Spinal cord (tissue), 9 donors: ENCODE measurements at regions not wholly inside any gene's neighbourhood (a gene's known extent, or its start where the extent isn't known, plus 50 kb on each side); places are given as distances from the start of the nearest gene placed in this dataset.

ENCODE experiments used
- DNase-seq, 6 donors: peaks; one replicate each; pipeline versions ENCODE4 v3.0.0 to v3.0.0-alpha.2; 2013 to 2015; ENCODE audit warnings: low spot score in 6 of 6, low read depth in 4 of 6
- H3K27ac ChIP-seq: one replicate; pipeline ENCODE4 v1.5.1; 2013; ENCODE audit warnings: low read depth, low read length, control low read depth
- H3K27me3 ChIP-seq: one replicate; pipeline ENCODE4 v1.6.1; 2013; ENCODE audit warnings: low read length; ENCODE audit not compliant: control insufficient read depth, insufficient read depth
- H3K36me3 ChIP-seq: one replicate; pipeline ENCODE4 v1.6.1; 2013; ENCODE audit warnings: low read length; ENCODE audit not compliant: control insufficient read depth, insufficient read depth
- H3K4me1 ChIP-seq: one replicate; pipeline ENCODE4 v1.6.1; 2013; ENCODE audit warnings: low read length; ENCODE audit not compliant: control insufficient read depth, insufficient read depth
- H3K4me3 ChIP-seq: one replicate; pipeline ENCODE4 v1.5.1; 2013; ENCODE audit warnings: low read depth, low read length, control low read depth
- H3K9me3 ChIP-seq: one replicate; pipeline ENCODE4 v1.6.1; 2013; ENCODE audit warnings: low read length; ENCODE audit not compliant: control insufficient read depth, insufficient read depth
- WGBS: methylation state at CpG from one replicate; pipeline ENCODE4 v1.1.5; 2013; ENCODE audit warnings: missing lambda C conversion rate; ENCODE audit not compliant: insufficient coverage; 5-methylcytosine and 5-hydroxymethylcytosine counted together
- donor health status: healthy.

GRCh38 chr1:232250838-232251237 is 379.1 kb downstream of the SIPA1L2 start:
- no peaks in the 10 kb centered on the region for H3K27me3 ChIP-seq
- H3K36me3 ChIP-seq, result no peaks in the 10 kb centered on the region
- 67% methylated on average over 3 of the region's 3 CpGs for WGBS
- H3K4me3 ChIP-seq, result no peak overlapping the region
- no peaks in the 10 kb centered on the region for H3K4me1 ChIP-seq
- H3K27ac ChIP-seq, result no peak overlapping the region
- H3K9me3 ChIP-seq, result no peaks in the 10 kb centered on the region
- DNase-seq, result no peak

- DNase-seq, result peak in 1 of 6 donors; percentile 65
- Histone ChIP-seq H3K27me3 (no peaks in the 10 kb centered on the region), H3K27ac (no peak overlapping the region), H3K4me3 (no peak overlapping the region), H3K4me1 (no peaks in the 10 kb centered on the region), H3K9me3 (no peaks in the 10 kb centered on the region), H3K36me3 (no peaks in the 10 kb centered on the region)
- 78% methylated on average over 4 of the region's 13 CpGs for WGBS
Observed at GRCh38 chr1:232249861-232250777, 379.8 kb downstream of the SIPA1L2 start.

DNA sequence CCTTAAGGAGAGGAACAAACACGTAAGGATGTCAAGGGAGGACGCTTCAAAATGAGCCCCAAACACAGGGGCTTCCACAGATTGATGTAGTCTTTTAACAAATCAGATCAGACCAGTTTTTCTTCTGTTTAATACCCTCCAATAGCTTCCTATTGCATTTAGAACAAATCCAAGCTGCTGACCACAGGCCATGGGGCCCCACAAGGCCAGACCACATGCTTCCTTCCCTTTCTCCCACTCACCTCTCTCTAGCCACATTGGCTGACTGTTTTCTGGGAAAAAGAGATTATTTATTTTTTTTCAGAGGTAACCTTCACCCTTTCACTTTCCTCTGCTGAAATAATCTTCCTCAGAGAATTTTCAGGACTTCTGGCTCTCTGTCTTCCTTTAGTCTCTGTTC is 380.6 kb downstream of the SIPA1L2 start:
- no peaks in the 10 kb centered on the region for H3K4me1 ChIP-seq
- 94% methylated on average over 2 of the region's 2 CpGs for WGBS
- H3K36me3 ChIP-seq, result no peaks in the 10 kb centered on the region
- no peaks in the 10 kb centered on the region for H3K27me3 ChIP-seq
- H3K9me3 ChIP-seq, result no peaks in the 10 kb centered on the region
- DNase-seq, result no peak
- no peak overlapping the region for H3K27ac ChIP-seq
- no peak overlapping the region for H3K4me3 ChIP-seq

DNA sequence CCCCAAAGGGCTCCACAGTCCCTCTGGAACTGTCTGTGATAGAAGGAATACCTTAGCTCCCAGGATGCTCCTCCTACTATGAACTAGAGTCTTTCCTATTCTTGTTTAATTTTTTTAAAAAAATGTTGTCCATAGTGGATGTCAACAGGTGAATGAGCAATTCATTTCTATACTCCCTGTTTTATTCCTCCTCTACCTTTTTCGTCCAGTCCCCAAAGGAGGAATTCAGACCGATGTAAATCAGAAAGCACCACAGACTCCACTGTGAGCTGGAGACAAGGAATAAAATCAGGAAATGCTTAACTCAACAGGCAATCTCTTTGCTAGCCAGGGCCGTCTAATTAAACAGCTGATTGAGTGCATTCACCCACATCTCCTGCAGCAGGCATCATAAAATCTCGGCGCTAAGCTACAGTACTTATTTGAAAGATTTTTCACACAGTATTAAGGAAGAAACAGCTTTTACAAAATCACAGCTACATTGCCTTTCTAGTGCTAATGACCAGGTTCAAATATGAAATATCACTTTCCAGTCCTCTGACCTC is 381.6 kb downstream of the SIPA1L2 start:
- DNase-seq, result peak in 2 of 6 donors; percentile 32 to 91
- Histone ChIP-seq H3K27me3 (no peaks in the 10 kb centered on the region), H3K36me3 (no peaks in the 10 kb centered on the region), H3K9me3 (no peaks in the 10 kb centered on the region), H3K27ac (no peak overlapping the region), H3K4me1 (no peaks in the 10 kb centered on the region), H3K4me3 (no peak overlapping the region)
- whole genome bisulfite sequencing, result 25% methylated on average over 3 of the region's 5 CpGs

DNA sequence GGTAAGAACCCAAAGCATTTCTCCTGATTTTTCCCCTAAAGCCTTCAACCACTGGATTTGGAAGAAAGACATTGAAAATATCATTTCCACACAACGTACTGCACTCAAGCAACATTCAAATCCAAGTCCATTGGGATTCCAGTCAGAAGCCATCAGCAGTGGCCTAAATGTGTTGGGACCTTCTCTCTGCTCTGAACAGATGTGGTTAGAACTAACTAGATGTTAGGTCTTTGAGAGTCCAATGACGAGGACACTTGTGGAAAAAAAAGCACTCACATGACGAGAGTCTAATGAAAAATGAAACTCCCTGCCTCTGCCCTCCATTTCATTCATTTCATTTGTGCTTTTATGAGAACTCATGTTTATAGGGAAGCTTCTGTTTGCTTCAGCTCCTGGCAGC is 382.3 kb downstream of the SIPA1L2 start:
- no CpG with 5 or more reads among the region's 3 CpGs for WGBS
- Histone ChIP-seq H3K4me3 (no peak overlapping the region), H3K27ac (no peak overlapping the region), H3K27me3 (no peaks in the 10 kb centered on the region), H3K4me1 (no peaks in the 10 kb centered on the region), H3K9me3 (no peaks in the 10 kb centered on the region), H3K36me3 (no peaks in the 10 kb centered on the region)
- no peak for DNase-seq

DNA sequence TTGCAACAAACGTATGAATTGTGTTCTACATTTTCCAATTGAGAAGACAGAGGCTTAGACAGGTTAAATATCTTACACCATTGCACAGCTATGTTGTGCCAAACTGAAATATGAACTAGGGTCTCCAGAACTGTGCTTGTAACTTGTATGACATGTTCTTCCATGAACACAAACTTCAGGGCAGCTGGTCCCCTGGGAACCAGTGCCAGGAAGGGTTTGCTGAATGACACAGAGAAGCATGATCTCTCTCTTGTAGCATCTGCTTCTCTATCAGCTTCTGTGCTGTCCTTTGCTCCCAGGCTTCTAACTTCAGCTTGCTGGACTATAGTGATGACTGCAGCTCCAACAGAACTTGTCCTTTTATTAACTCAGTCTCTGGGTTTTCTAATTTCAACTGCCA is 385.5 kb downstream of the SIPA1L2 start:
- H3K4me3 ChIP-seq, result no peak overlapping the region
- no CpG with 5 or more reads among the region's 1 CpG for WGBS
- no peak for DNase-seq

GRCh38 chr1:232239998-232240397 is 389.9 kb downstream of the SIPA1L2 start:
- no peak overlapping the region for H3K27ac ChIP-seq
- WGBS, result no CpG with 5 or more reads among the region's 6 CpGs
- peak in 1 of 6 donors; percentile 61 for DNase-seq
- H3K4me3 ChIP-seq, result no peak overlapping the region
- H3K9me3 ChIP-seq, result peaks cover 4% of the 10 kb centered on the region
- H3K36me3 ChIP-seq, result no peaks in the 10 kb centered on the region
- no peaks in the 10 kb centered on the region for H3K4me1 ChIP-seq
- no peaks in the 10 kb centered on the region for H3K27me3 ChIP-seq

More for the DNA sequence above, 385.5 kb downstream of the SIPA1L2 start:
- Histone ChIP-seq H3K4me1 (no peaks in the 10 kb centered on the region), H3K27ac (no peak overlapping the region), H3K9me3 (peaks cover 3% of the 10 kb centered on the region), H3K36me3 (no peaks in the 10 kb centered on the region), H3K27me3 (no peaks in the 10 kb centered on the region)

DNA sequence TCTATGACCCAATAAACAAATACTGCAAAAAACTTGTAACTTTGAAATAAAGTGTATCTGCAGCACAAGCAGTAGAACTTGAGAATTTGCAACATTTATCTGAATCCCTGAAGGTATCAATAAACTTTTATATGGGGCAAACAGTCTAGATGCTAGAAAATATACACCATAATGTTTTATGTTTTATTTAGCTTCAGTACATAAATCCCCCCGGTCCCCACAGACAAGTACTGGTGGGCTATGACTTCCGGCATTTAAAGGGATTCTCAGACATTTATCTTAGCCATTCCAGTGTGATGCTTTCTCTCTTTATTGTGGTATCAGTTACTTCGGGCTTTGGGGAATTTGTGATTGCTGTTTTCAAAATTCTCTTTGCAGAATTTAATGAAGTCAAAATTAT is 390.4 kb downstream of the SIPA1L2 start:
- no peak overlapping the region for H3K4me3 ChIP-seq
- peak in 1 of 6 donors; percentile 54 for DNase-seq
- no peak overlapping the region for H3K27ac ChIP-seq
- WGBS, result no CpG with 5 or more reads among the region's 3 CpGs
- peaks cover 4% of the 10 kb centered on the region for H3K9me3 ChIP-seq
- no peaks in the 10 kb centered on the region for H3K4me1 ChIP-seq
- no peaks in the 10 kb centered on the region for H3K27me3 ChIP-seq
- H3K36me3 ChIP-seq, result no peaks in the 10 kb centered on the region

DNA sequence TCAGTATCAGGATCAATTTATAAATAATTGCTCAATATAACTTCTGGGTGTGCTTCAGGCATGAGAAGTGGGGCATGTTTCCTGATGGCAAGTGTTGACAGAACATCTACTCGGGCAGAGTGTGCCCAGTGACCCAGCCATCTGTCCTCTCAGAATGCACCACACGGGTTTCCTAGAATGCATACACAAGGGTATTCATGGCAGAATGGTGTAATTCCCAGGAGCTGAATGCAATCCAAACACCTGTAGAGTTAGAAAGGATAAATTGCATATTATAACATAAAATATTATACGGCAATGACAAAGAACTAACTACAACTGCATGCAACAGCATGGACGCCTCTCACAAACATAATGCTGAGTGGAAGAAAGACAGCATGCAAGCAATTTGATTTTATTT is 391.9 kb downstream of the SIPA1L2 start:
- DNase-seq, result no peak
- Histone ChIP-seq H3K9me3 (peaks cover 4% of the 10 kb centered on the region), H3K36me3 (no peaks in the 10 kb centered on the region), H3K27me3 (no peaks in the 10 kb centered on the region), H3K4me3 (no peak overlapping the region), H3K27ac (no peak overlapping the region), H3K4me1 (no peaks in the 10 kb centered on the region)
- WGBS, result 79% methylated on average over 2 of the region's 4 CpGs

GRCh38 chr1:232227306-232227705 is 402.6 kb downstream of the SIPA1L2 start:
- WGBS, result 33% methylated on average over 2 of the region's 3 CpGs

More at GRCh38 chr1:232227306-232227705, 402.6 kb downstream of the SIPA1L2 start:
- H3K9me3 ChIP-seq, result no peaks in the 10 kb centered on the region
- DNase-seq, result peak in 2 of 6 donors; percentile 45
- no peak overlapping the region for H3K4me3 ChIP-seq
- H3K36me3 ChIP-seq, result no peaks in the 10 kb centered on the region
- no peak overlapping the region for H3K27ac ChIP-seq
- H3K27me3 ChIP-seq, result no peaks in the 10 kb centered on the region
- peaks cover 9% of the 10 kb centered on the region for H3K4me1 ChIP-seq
